ENCODE measurements at regions not wholly inside any gene's neighbourhood (a gene's known extent, or its start where the extent isn't known, plus 50 kb on each side); places are given as distances from the start of the nearest gene placed in this dataset.

DNA sequence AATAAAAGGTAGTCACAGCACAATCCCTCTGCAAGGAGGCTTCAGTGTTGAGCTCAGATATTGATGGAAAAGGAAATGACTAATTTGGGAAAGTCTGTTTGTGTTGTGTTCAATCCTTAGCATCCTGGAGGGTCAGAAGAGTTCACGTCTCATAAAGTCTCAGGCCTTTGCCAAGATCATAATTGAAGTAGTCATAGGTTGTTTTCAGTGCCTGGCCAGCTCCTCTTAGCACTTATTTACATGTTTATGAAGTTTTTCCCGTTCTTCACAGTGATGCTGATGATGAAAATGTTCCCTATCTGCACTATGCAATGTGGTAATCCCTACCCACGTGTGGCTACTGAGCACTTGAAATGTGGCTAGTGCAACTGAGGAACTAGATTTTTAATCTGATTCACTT, 61.6 kb upstream of the TGFBR2 start:
- no peak overlapping the region for H3K4me3 ChIP-seq (ENCODE audit: low read depth, low read length)
- TF ChIP-seq, protein P1, sequence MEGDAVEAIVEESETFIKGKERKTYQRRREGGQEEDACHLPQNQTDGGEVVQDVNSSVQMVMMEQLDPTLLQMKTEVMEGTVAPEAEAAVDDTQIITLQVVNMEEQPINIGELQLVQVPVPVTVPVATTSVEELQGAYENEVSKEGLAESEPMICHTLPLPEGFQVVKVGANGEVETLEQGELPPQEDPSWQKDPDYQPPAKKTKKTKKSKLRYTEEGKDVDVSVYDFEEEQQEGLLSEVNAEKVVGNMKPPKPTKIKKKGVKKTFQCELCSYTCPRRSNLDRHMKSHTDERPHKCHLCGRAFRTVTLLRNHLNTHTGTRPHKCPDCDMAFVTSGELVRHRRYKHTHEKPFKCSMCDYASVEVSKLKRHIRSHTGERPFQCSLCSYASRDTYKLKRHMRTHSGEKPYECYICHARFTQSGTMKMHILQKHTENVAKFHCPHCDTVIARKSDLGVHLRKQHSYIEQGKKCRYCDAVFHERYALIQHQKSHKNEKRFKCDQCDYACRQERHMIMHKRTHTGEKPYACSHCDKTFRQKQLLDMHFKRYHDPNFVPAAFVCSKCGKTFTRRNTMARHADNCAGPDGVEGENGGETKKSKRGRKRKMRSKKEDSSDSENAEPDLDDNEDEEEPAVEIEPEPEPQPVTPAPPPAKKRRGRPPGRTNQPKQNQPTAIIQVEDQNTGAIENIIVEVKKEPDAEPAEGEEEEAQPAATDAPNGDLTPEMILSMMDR (conservative IDR thresholded peaks at IDR 0.05; ENCODE audit: low read depth, low read length), result no peak
- peak; percentile 86 for DNase-seq (ENCODE audit: low read depth)

DNA sequence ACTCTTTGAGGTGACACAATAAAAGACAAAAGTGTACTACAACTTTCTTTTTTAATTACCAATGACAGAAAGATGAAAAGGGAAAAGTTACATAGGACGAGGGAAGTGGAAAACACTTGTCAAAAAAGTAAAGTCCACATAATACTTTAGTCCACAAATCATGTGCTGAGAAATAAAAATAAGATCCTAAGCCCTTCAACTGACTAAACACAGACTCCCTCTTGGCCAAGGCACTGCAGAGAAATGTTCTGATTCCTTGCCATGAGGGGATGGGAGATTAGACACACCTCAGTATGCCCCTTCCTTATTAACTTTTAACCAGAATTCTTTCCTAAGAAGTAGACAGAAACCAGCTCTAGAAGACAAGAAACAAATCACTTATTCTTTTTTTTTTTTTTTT, 59.5 kb upstream of the TGFBR2 start:
- DNase-seq (ENCODE audit: low read depth), result no peak

DNA sequence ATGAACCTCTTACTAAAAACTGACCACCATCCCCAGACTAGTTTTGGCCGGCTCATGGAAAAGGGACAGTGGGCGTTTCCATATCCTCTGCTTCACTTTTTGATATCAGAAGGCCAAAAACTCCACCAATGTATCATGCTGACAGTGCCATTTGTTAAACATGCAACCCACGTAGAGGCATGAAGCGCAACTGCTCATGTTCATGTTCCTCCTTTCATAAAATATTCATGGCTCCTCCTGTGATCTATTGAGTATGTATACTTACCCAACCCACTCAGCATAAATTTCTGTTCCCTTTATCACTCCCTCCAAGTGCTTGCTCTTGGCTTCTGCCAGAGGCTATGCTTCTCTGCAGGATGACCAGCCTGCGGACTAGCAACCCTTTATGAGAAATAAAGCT, 58.7 kb upstream of the TGFBR2 start:
- H3K4me3 ChIP-seq (ENCODE audit: low read depth, low read length), result no peak overlapping the region
- no peak for DNase-seq (ENCODE audit: low read depth)
- TF ChIP-seq, protein P1 (conservative IDR thresholded peaks at IDR 0.05; ENCODE audit: low read depth, low read length), result no peak

More for the DNA sequence above, 59.5 kb upstream of the TGFBR2 start:
- H3K4me3 ChIP-seq (ENCODE audit: low read depth, low read length), result no peak overlapping the region
- TF ChIP-seq, protein P1 (conservative IDR thresholded peaks at IDR 0.05; ENCODE audit: low read depth, low read length), result no peak

DNA sequence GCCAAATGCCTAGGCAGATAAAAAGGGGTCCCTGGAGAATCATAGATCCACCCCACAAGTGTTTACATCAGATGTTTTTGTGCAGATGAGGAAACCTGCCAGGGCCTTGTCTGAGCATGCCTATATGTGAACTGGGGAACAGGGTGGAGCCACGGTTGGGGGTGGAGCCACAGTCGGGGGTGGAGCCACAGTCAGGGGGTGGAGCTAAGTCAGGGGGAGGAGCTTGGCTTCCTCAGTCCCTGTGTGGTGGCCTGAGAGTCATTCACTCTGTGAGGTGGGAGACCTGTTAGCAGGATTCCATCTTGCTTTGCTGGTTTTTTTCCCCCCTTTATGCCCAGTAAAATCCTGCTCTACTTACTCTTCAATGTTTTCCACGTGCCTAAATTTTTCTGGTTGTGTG, 57.8 kb upstream of the TGFBR2 start:
- H3K4me3 ChIP-seq (ENCODE audit: low read depth, low read length), result no peak overlapping the region
- TF ChIP-seq, protein P1 (conservative IDR thresholded peaks at IDR 0.05; ENCODE audit: low read depth, low read length), result no peak
- no peak for DNase-seq (ENCODE audit: low read depth)

DNA sequence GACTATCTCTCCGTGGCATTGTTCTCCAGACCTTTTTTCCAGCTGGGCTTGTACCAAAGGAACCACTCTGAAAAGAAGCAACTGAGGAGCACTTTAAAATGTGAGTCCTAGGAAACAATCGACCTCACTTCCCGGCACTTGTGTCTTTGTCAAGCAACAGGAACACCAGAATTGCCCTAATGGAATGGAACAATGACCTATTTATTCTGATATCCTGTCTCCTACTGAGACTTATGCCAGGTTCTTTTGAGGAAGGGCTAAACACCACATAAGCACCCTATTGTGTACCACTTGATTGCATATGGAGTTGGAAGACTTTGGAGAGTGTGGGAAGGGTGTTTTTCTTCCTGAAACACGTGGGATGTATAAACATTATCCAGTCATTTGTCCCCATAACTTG, 56.8 kb upstream of the TGFBR2 start:
- TF ChIP-seq, protein P1 (conservative IDR thresholded peaks at IDR 0.05; ENCODE audit: low read depth, low read length), result no peak
- no peak for DNase-seq (ENCODE audit: low read depth)
- no peak overlapping the region for H3K4me3 ChIP-seq (ENCODE audit: low read depth, low read length)

DNA sequence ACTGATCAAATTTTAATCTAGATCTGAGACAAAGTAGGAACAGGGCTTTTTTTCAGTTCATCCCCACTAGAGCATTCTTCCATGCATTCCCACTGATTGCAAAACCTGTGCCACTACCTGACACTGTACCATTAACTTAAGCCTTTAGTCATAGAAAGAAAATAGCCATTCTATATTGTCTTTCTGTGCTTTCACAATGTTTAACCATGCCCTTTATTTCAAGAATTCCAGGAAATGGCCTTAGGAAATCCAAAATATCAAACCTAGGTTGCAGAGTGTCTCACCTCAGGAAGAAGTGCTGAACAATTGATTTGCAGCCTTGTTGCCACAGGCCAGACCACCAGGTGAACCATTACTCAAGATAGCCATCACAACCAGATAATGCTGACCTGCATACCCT, 56.2 kb upstream of the TGFBR2 start:
- TF ChIP-seq, protein P1 (conservative IDR thresholded peaks at IDR 0.05; ENCODE audit: low read depth, low read length), result no peak
- DNase-seq (ENCODE audit: low read depth), result no peak
- no peak overlapping the region for H3K4me3 ChIP-seq (ENCODE audit: low read depth, low read length)

DNA sequence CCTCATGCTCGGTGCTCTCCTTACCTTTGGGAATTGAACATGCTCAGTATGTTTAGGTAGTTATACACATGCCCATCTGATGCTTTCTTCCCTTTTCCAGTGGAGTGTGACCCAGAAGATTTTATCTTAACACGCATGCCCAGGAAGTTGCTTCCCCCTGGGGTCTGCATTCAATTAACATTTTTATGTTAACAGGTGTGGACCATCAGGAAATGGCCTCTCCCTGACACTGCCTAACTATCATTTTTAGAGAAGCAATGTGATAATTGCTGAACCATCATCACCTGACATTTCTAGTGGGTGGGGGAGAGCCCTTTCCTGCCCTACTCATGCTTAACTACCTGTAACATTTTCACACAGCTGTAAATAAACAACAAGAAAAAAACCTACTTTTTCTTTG, 55.1 kb upstream of the TGFBR2 start:
- TF ChIP-seq, protein P1 (conservative IDR thresholded peaks at IDR 0.05; ENCODE audit: low read depth, low read length), result no peak
- DNase-seq (ENCODE audit: low read depth), result no peak
- no peak overlapping the region for H3K4me3 ChIP-seq (ENCODE audit: low read depth, low read length)
